Left renal pelvis (tissue), 4 donors: ENCODE measurements at regions not wholly inside any gene's neighbourhood (a gene's known extent, or its start where the extent isn't known, plus 50 kb on each side); places are given as distances from the start of the nearest gene placed in this dataset.

ENCODE experiments used
- DNase-seq, 4 donors: peaks; one replicate each; pipeline ENCODE4 v3.0.0-alpha.2; 2013; ENCODE audit warnings: low read depth in 4 of 4, low spot score in 3 of 4

- DNase-seq = no peak
These were observed 64.8 kb upstream of the SLCO4A1 start for GRCh38 chr20:62577490-62577836.

- no peak for DNase-seq
These were observed 63.9 kb upstream of the SLCO4A1 start for GRCh38 chr20:62578294-62578897.

- no peak for DNase-seq
These were observed 62.3 kb upstream of the SLCO4A1 start for GRCh38 chr20:62580052-62580451.

- DNase-seq = no peak
These were observed 61.6 kb upstream of the SLCO4A1 start for GRCh38 chr20:62580733-62581132.

- DNase-seq = no peak
These were observed 61.0 kb upstream of the SLCO4A1 start for GRCh38 chr20:62581308-62581707.

- DNase-seq = no peak
These were observed 60.5 kb upstream of the SLCO4A1 start for GRCh38 chr20:62581806-62582205.

- DNase-seq = no peak
These were observed 58.8 kb upstream of the SLCO4A1 start for GRCh38 chr20:62583424-62583920.

- no peak for DNase-seq
These were observed 57.4 kb upstream of the SLCO4A1 start for GRCh38 chr20:62584671-62585460.

- DNase-seq = no peak
These were observed 56.8 kb upstream of the SLCO4A1 start for GRCh38 chr20:62585461-62585970.

- no peak for DNase-seq
These were observed 55.5 kb upstream of the SLCO4A1 start for GRCh38 chr20:62586799-62587198.

GRCh38 chr20:62587757-62588402 is 54.4 kb upstream of the SLCO4A1 start:
- no peak for DNase-seq

- no peak for DNase-seq
These were observed 53.7 kb upstream of the SLCO4A1 start for GRCh38 chr20:62588458-62589149.

GRCh38 chr20:62589150-62589498 is 53.2 kb upstream of the SLCO4A1 start:
- no peak for DNase-seq

GRCh38 chr20:62589720-62590119 is 52.6 kb upstream of the SLCO4A1 start:
- no peak for DNase-seq

GRCh38 chr20:62590309-62591121 is 51.8 kb upstream of the SLCO4A1 start:
- DNase-seq = no peak

GRCh38 chr20:62591122-62591468 is 51.2 kb upstream of the SLCO4A1 start:
- DNase-seq = no peak

- DNase-seq = no peak
These were observed 50.7 kb upstream of the SLCO4A1 start for GRCh38 chr20:62591591-62591990.
